ENCODE measurements at regions not wholly inside any gene's neighbourhood (a gene's known extent, or its start where the extent isn't known, plus 50 kb on each side); places are given as distances from the start of the nearest gene placed in this dataset.

DNA sequence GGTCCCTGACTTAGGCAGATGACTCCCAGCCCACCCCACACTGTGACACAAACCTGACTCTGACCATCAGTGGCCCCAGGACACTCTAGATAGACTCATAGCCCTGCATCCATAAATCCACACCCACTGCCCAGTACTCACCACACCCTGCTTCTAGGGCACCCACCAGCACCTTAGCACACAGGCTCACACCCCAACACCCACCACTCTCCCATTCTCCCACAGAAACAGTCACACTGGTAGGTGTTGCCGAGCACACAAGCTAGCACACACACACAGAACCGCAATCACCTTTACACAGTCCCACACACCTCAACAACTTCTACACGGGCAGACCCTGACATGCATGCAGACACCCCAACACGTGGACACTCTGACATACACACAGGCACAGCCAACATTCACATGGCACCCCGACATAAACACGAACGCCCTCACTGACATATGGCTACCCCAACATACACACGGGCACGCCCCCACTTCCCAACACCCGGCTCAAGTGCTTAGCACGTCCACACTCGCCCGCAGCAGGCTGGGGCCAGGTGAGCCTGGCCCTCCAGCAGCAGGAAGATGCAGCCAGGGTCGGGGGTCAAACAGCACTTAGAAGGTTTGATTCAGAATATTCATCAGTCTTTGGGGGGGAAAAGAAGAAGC is 105.5 kb upstream of the TARDBP start:
- no peak for DNase-seq
- peaks cover 35% of the 10 kb centered on the region for H3K4me1 Mint-ChIP-seq
- H3K4me1 ChIP-seq (ENCODE audit: control insufficient read depth in 1 of 2, insufficient read depth in 2 of 2, low read length in 2 of 2): peaks cover 25 to 28% of the 10 kb centered on the region in 2 donors
- H3K36me3 ChIP-seq (replicated peaks in 1 of 2; ENCODE audit: control insufficient read depth in 1 of 2, insufficient read depth in 2 of 2, low read length in 2 of 2): no peaks in the 10 kb centered on the region
- no peaks in the 10 kb centered on the region for H3K9me3 ChIP-seq (replicated peaks in 1 of 2; ENCODE audit: control insufficient read depth in 1 of 2, insufficient read depth in 1 of 2, low read length in 2 of 2)
- no peaks in the 10 kb centered on the region for H3K27me3 ChIP-seq (ENCODE audit: control insufficient read depth in 2 of 2, insufficient read depth in 2 of 2, low read length in 2 of 2)
- TF ChIP-seq, protein P1, sequence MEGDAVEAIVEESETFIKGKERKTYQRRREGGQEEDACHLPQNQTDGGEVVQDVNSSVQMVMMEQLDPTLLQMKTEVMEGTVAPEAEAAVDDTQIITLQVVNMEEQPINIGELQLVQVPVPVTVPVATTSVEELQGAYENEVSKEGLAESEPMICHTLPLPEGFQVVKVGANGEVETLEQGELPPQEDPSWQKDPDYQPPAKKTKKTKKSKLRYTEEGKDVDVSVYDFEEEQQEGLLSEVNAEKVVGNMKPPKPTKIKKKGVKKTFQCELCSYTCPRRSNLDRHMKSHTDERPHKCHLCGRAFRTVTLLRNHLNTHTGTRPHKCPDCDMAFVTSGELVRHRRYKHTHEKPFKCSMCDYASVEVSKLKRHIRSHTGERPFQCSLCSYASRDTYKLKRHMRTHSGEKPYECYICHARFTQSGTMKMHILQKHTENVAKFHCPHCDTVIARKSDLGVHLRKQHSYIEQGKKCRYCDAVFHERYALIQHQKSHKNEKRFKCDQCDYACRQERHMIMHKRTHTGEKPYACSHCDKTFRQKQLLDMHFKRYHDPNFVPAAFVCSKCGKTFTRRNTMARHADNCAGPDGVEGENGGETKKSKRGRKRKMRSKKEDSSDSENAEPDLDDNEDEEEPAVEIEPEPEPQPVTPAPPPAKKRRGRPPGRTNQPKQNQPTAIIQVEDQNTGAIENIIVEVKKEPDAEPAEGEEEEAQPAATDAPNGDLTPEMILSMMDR (IDR thresholded peaks at IDR 0.05): no peak
- H3K27ac Mint-ChIP-seq: no peak overlapping the region
- no peak overlapping the region for H3K4me3 Mint-ChIP-seq
- H3K36me3 Mint-ChIP-seq: no peaks in the 10 kb centered on the region
- H2AFZ ChIP-seq (ENCODE audit: insufficient read depth, low read depth, low read length, poor library complexity, severe bottlenecking): no peak overlapping the region
- H3K27me3 Mint-ChIP-seq (ENCODE audit: low read depth in 3 of 3): peaks cover 2 to 6% (median 3%) of the 10 kb centered on the region in 3 donors
- no peaks in the 10 kb centered on the region for H3K79me2 ChIP-seq (ENCODE audit: insufficient read depth, low read length)
- H3K9ac ChIP-seq (ENCODE audit: insufficient read depth, low read length, poor library complexity, severe bottlenecking): no peak overlapping the region
- no peaks in the 10 kb centered on the region for H4K20me1 ChIP-seq (ENCODE audit: insufficient read depth, low read length)
- H3K4me3 ChIP-seq (replicated peaks in 1 of 3; ENCODE audit: low read depth in 2 of 3, low read length in 3 of 3): no peak overlapping the region
- no peak overlapping the region for H3K27ac ChIP-seq (ENCODE audit: low read depth in 1 of 2, low read length in 2 of 2)
- WGBS (ENCODE audit: insufficient coverage): 96% methylated on average over 12 of the region's 14 CpGs
- intact Hi-C loops (cut with micrococcal nuclease): no loop called here
- H3K4me2 ChIP-seq (replicated peaks; ENCODE audit: extremely low read depth, low read length, poor library complexity, severe bottlenecking): no peak overlapping the region
- no peaks in the 10 kb centered on the region for H3K9me3 Mint-ChIP-seq

GRCh38 chr1:10908266-10908665 is 104.2 kb upstream of the TARDBP start:
- no peaks in the 10 kb centered on the region for H3K9me3 ChIP-seq (replicated peaks in 1 of 2; ENCODE audit: control insufficient read depth in 1 of 2, insufficient read depth in 1 of 2, low read length in 2 of 2)
- DNase-seq: no peak
- WGBS (ENCODE audit: insufficient coverage): 95% methylated on average over 5 of the region's 6 CpGs
- H3K27me3 ChIP-seq (ENCODE audit: control insufficient read depth in 2 of 2, insufficient read depth in 2 of 2, low read length in 2 of 2): no peaks in the 10 kb centered on the region
- H3K27ac ChIP-seq (ENCODE audit: low read depth in 1 of 2, low read length in 2 of 2): no peak overlapping the region
- Mint-ChIP-seq H3K27me3 (ENCODE audit: low read depth in 3 of 3) (peaks cover 2 to 6% (median 3%) of the 10 kb centered on the region in 3 donors), H3K27ac (no peak overlapping the region), H3K4me1 (peaks cover 32% of the 10 kb centered on the region), H3K4me3 (no peak overlapping the region), H3K9me3 (no peaks in the 10 kb centered on the region), H3K36me3 (no peaks in the 10 kb centered on the region)
- no peak overlapping the region for H3K4me2 ChIP-seq (replicated peaks; ENCODE audit: extremely low read depth, low read length, poor library complexity, severe bottlenecking)
- H3K36me3 ChIP-seq (replicated peaks in 1 of 2; ENCODE audit: control insufficient read depth in 1 of 2, insufficient read depth in 2 of 2, low read length in 2 of 2): no peaks in the 10 kb centered on the region
- H3K4me3 ChIP-seq (replicated peaks in 1 of 3; ENCODE audit: low read depth in 2 of 3, low read length in 3 of 3): no peak overlapping the region
- H4K20me1 ChIP-seq (ENCODE audit: insufficient read depth, low read length): no peaks in the 10 kb centered on the region
- H3K9ac ChIP-seq (ENCODE audit: insufficient read depth, low read length, poor library complexity, severe bottlenecking): no peak overlapping the region
- H3K4me1 ChIP-seq (ENCODE audit: control insufficient read depth in 1 of 2, insufficient read depth in 2 of 2, low read length in 2 of 2): peaks cover 25 to 28% of the 10 kb centered on the region in 2 donors
- intact Hi-C loops (cut with micrococcal nuclease): no loop called here
- H3K79me2 ChIP-seq (ENCODE audit: insufficient read depth, low read length): no peaks in the 10 kb centered on the region
- TF ChIP-seq, protein P1 (IDR thresholded peaks at IDR 0.05): no peak
- no peak overlapping the region for H2AFZ ChIP-seq (ENCODE audit: insufficient read depth, low read depth, low read length, poor library complexity, severe bottlenecking)

All from CD14-positive monocyte (primary cell).